Chondrocyte (in vitro differentiated cells): ENCODE measurements at regions not wholly inside any gene's neighbourhood (a gene's known extent, or its start where the extent isn't known, plus 50 kb on each side); places are given as distances from the start of the nearest gene placed in this dataset.

Source experiments
- DNase-seq: peaks from one replicate; pipeline ENCODE4 v3.0.0; 2021; ENCODE audit warnings: mixed read lengths, low spot score
- H3K27ac Mint-ChIP-seq: one replicate; pipeline ENCODE4 v1.8.0; 2021; ENCODE audit warnings: mild to moderate bottlenecking, moderate library complexity, mixed read lengths; ENCODE audit not compliant: unreplicated experiment
- H3K27me3 Mint-ChIP-seq: 2 replicates; pipeline ENCODE4 v1.8.0; 2021; ENCODE audit warnings: low read depth, mixed read lengths
- H3K36me3 Mint-ChIP-seq: 2 replicates; pipeline ENCODE4 v1.8.0; 2021; ENCODE audit warnings: low read depth, mixed read lengths
- H3K4me1 Mint-ChIP-seq: 2 replicates; pipeline ENCODE4 v1.8.0; 2021; ENCODE audit warnings: low read depth, mild to moderate bottlenecking, mixed read lengths
- H3K4me3 Mint-ChIP-seq: one replicate; pipeline ENCODE4 v1.8.0; 2021; ENCODE audit warnings: mild to moderate bottlenecking, moderate library complexity, mixed read lengths; ENCODE audit not compliant: unreplicated experiment
- H3K9me3 Mint-ChIP-seq: 2 replicates; pipeline ENCODE4 v1.8.0; 2021; ENCODE audit warnings: low read depth, mixed read lengths
- TF ChIP-seq, protein P1 (sequence below): fragments of 200-600 bp; sonication (generic); IDR thresholded peaks from 2 replicates; pipeline ENCODE4 v1.5.0; 2021; ENCODE audit warnings: antibody characterized with exemption, mild to moderate bottlenecking, moderate library complexity

DNA sequence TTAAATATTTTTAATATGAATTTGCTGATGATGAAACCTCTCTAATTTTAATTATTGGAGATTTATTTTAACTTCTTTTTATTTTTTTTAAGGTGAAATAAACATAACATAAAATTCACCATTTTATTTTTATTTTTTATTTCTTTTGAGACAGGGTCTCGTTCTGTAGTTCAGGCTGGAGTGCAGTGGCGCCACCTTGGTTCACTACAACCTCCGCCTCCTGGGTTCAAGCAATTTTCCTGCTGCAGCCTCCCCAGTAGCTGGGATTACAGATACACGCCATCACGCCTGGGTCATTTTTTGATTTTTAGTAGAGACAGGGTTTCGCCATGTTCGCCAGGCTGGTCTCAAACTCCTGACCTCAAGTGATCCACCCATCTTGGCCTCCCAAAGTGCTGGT, 402.9 kb downstream of the PRR16 start:
- TF ChIP-seq, protein P1, sequence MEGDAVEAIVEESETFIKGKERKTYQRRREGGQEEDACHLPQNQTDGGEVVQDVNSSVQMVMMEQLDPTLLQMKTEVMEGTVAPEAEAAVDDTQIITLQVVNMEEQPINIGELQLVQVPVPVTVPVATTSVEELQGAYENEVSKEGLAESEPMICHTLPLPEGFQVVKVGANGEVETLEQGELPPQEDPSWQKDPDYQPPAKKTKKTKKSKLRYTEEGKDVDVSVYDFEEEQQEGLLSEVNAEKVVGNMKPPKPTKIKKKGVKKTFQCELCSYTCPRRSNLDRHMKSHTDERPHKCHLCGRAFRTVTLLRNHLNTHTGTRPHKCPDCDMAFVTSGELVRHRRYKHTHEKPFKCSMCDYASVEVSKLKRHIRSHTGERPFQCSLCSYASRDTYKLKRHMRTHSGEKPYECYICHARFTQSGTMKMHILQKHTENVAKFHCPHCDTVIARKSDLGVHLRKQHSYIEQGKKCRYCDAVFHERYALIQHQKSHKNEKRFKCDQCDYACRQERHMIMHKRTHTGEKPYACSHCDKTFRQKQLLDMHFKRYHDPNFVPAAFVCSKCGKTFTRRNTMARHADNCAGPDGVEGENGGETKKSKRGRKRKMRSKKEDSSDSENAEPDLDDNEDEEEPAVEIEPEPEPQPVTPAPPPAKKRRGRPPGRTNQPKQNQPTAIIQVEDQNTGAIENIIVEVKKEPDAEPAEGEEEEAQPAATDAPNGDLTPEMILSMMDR = peak; percentile 7
- Mint-ChIP-seq H3K27me3 (peaks cover 5% of the 10 kb centered on the region), H3K36me3 (no peaks in the 10 kb centered on the region), H3K4me3 (no peak overlapping the region), H3K9me3 (peaks cover 3% of the 10 kb centered on the region), H3K27ac (no peak overlapping the region), H3K4me1 (peaks cover 3% of the 10 kb centered on the region)
- DNase-seq = no peak

- H3K27ac Mint-ChIP-seq = no peak overlapping the region
- peaks cover 15% of the 10 kb centered on the region for H3K4me1 Mint-ChIP-seq
- DNase-seq = no peak
- H3K4me3 Mint-ChIP-seq = no peak overlapping the region
- peaks cover 2% of the 10 kb centered on the region for H3K36me3 Mint-ChIP-seq
- H3K27me3 Mint-ChIP-seq = peaks cover 3% of the 10 kb centered on the region
- TF ChIP-seq, protein P1 = no peak
- peaks cover 3% of the 10 kb centered on the region for H3K9me3 Mint-ChIP-seq
Measured at GRCh38 chr5:120869831-120870230, 405.7 kb downstream of the PRR16 start.

- Mint-ChIP-seq H3K9me3 (peaks cover 3% of the 10 kb centered on the region), H3K4me1 (peaks cover 15% of the 10 kb centered on the region), H3K36me3 (peaks cover 2% of the 10 kb centered on the region), H3K27ac (no peak overlapping the region), H3K27me3 (peaks cover 4% of the 10 kb centered on the region), H3K4me3 (no peak overlapping the region)
- TF ChIP-seq, protein P1 = no peak
- DNase-seq = no peak
Measured at GRCh38 chr5:120872297-120872696, 408.2 kb downstream of the PRR16 start.

DNA sequence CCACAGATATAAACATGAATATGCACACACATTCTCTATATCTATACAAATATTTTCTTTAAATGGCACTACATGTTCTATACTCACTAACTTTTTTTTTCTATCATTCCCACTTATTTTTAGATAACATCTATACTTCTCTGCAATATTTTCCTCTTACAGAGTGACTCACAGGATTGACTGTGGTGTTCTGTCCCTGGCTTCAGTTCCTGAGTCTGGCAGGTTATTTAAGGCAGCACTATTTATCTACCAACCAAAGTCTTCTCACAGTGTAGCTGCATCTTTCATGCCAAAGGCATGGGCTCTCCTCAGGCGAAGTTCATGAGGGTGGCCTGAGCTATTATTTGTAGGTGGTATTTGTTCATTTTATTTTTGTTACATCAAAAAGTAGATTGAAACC, 409.0 kb downstream of the PRR16 start:
- no peak for DNase-seq
- TF ChIP-seq, protein P1 = no peak
- Mint-ChIP-seq H3K4me1 (peaks cover 15% of the 10 kb centered on the region), H3K27ac (no peak overlapping the region), H3K4me3 (no peak overlapping the region), H3K36me3 (peaks cover 2% of the 10 kb centered on the region), H3K9me3 (peaks cover 3% of the 10 kb centered on the region), H3K27me3 (peaks cover 1% of the 10 kb centered on the region)

DNA sequence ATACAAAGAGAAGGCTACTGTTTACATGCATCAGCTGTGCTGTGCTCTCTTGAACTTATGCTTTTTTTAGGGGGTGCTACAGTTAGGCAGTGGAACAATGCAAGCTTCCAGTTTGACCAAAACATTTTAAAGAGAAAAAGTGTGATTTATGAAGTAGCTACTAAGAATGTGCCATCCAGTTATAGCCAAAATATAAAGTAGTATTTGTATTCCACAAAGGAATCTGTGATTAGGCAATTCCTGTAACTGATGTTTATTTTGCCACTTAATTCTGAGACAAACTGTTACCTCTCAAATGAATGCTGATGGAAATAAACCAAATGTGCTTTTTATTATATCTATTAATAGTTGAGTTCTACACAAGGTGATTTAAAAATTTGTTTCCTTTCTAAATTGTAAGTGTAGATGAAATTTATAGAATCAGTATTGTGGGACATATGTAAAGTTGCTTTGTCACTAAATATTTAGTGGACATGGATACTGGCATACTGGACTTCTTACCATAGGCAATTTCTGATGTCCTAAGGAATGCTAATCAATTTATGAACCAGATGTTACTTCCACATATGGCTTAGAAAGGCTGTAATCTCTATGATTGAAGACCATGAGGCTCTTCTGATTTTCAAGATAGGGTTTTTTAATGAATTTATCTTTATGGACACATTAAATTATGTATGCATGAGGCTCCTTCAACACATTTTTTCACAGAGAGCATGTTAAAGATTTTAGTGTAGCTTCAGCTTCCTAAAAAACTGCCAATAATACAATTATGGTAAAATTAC, 410.2 kb downstream of the PRR16 start:
- H3K4me3 Mint-ChIP-seq = no peak overlapping the region
- peaks cover 15% of the 10 kb centered on the region for H3K4me1 Mint-ChIP-seq
- peaks cover 3% of the 10 kb centered on the region for H3K9me3 Mint-ChIP-seq
- peaks cover 2% of the 10 kb centered on the region for H3K36me3 Mint-ChIP-seq
- TF ChIP-seq, protein P1 = no peak
- DNase-seq = no peak
- H3K27me3 Mint-ChIP-seq = peaks cover 1% of the 10 kb centered on the region
- no peak overlapping the region for H3K27ac Mint-ChIP-seq
